Liver (tissue), 8 donors: ENCODE measurements at regions not wholly inside any gene's neighbourhood (a gene's known extent, or its start where the extent isn't known, plus 50 kb on each side); places are given as distances from the start of the nearest gene placed in this dataset.

ENCODE experiments used
- DNase-seq: peaks from one replicate; pipeline ENCODE4 v3.0.0-alpha.2; 2017; ENCODE audit warnings: low spot score
- H3K27ac ChIP-seq, 2 donors: one replicate each; pipeline ENCODE4 v1.7.0; 2013; ENCODE audit warnings: inconsistent platforms in 2 of 2, low read length in 2 of 2, control low read depth in 1 of 2, low read depth in 1 of 2, mild to moderate bottlenecking in 1 of 2
- H3K27me3 ChIP-seq, 4 donors: one replicate each; pipeline versions ENCODE4 v1.6.1 to v1.7.0; 2013; ENCODE audit warnings: low read length in 3 of 4, inconsistent platforms in 1 of 4, mild to moderate bottlenecking in 1 of 4, moderate library complexity in 1 of 4; ENCODE audit not compliant: control insufficient read depth in 4 of 4, insufficient read depth in 4 of 4
- H3K36me3 ChIP-seq, 4 donors: one replicate each; pipeline versions ENCODE4 v1.6.1 to v1.7.0; 2013; ENCODE audit warnings: low read length in 3 of 4, mild to moderate bottlenecking in 3 of 4, low read depth in 1 of 4, moderate library complexity in 1 of 4; ENCODE audit not compliant: control insufficient read depth in 4 of 4, insufficient read depth in 3 of 4
- H3K4me1 ChIP-seq, 4 donors: one replicate each; pipeline versions ENCODE4 v1.6.1 to v1.7.0; 2013; ENCODE audit warnings: low read length in 3 of 4, mild to moderate bottlenecking in 3 of 4, moderate library complexity in 1 of 4; ENCODE audit not compliant: control insufficient read depth in 4 of 4, insufficient read depth in 4 of 4
- H3K4me3 ChIP-seq, 3 donors: one replicate each; pipeline versions ENCODE4 v1.6.1 to v1.7.0; 2013; ENCODE audit warnings: low read length in 3 of 3, control low read depth in 1 of 3, low read depth in 1 of 3, mild to moderate bottlenecking in 1 of 3
- H3K9ac ChIP-seq, 2 donors: one replicate each; pipeline ENCODE4 v1.7.0; 2013; ENCODE audit warnings: low read length in 2 of 2, mild to moderate bottlenecking in 2 of 2, moderate library complexity in 2 of 2, control low read depth in 1 of 2, low read depth in 1 of 2
- H3K9me3 ChIP-seq, 4 donors: one replicate each; pipeline versions ENCODE4 v1.6.1 to v1.7.0; 2013; ENCODE audit warnings: low read length in 3 of 4; ENCODE audit not compliant: control insufficient read depth in 4 of 4
- FOXA1 ChIP-seq: IDR thresholded peaks from 2 replicates; pipeline ENCODE4 v1.6.1; 2016; ENCODE audit warnings: antibody characterized with exemption
- HNF4A ChIP-seq, 2 donors: conservative IDR thresholded peaks; 2 replicates each; pipeline ENCODE4 v1.6.1; 2016; ENCODE audit warnings: antibody characterized with exemption in 2 of 2, mild to moderate bottlenecking in 2 of 2
- HNF4G ChIP-seq: IDR thresholded peaks from 2 replicates; pipeline ENCODE4 v1.6.1; 2016; ENCODE audit warnings: antibody characterized with exemption
- NR2F2 ChIP-seq: IDR thresholded peaks from 2 replicates; pipeline ENCODE4 v1.6.1; 2016; ENCODE audit warnings: antibody characterized with exemption
- RAD21 ChIP-seq, 2 donors: IDR thresholded peaks; 2 replicates each; pipeline ENCODE4 v1.6.1; 2016; ENCODE audit warnings: antibody characterized with exemption in 2 of 2, mild to moderate bottlenecking in 2 of 2
- RXRA ChIP-seq, 2 donors: IDR thresholded peaks; 2 replicates each; pipeline ENCODE4 v1.6.1; 2017 to 2018; ENCODE audit warnings: antibody characterized with exemption in 2 of 2, mild to moderate bottlenecking in 1 of 2
- SP1 ChIP-seq: IDR thresholded peaks from 2 replicates; pipeline ENCODE4 v1.6.1; 2018; ENCODE audit warnings: antibody characterized with exemption, mild to moderate bottlenecking
- YY1 ChIP-seq: IDR thresholded peaks from 2 replicates; pipeline ENCODE4 v1.6.1; 2016; ENCODE audit warnings: antibody characterized with exemption, mild to moderate bottlenecking
- WGBS: extraction: QIAGEN DNeasy Blood & Tissue Kit; methylation state at CpG from one replicate; pipeline ENCODE4 v1.1.7; 2013; 5-methylcytosine and 5-hydroxymethylcytosine counted together
- TF ChIP-seq, protein P1 (sequence below): IDR thresholded peaks from 2 replicates; pipeline ENCODE4 v1.6.1; 2016; ENCODE audit warnings: antibody characterized with exemption
- TF ChIP-seq, protein P2 (sequence below): IDR thresholded peaks from 2 replicates; pipeline ENCODE4 v1.6.1; 2016; ENCODE audit warnings: antibody characterized with exemption
- TF ChIP-seq, protein P3 (sequence below): fragments of 150-350 bp; IDR thresholded peaks from 2 replicates; pipeline ENCODE4 v1.5.1; 2017; ENCODE audit warnings: improper control_type of control experiment, low read depth, low read length; ENCODE audit not compliant: missing input control
- TF ChIP-seq, protein P4 (sequence below): IDR thresholded peaks from 2 replicates; pipeline ENCODE4 v1.6.1; 2016; ENCODE audit warnings: antibody characterized with exemption
- donor health status: healthy.
- donor health status: healthy.
- donor health status: healthy.
- donor health status: healthy.
- donor health status: healthy.

DNA sequence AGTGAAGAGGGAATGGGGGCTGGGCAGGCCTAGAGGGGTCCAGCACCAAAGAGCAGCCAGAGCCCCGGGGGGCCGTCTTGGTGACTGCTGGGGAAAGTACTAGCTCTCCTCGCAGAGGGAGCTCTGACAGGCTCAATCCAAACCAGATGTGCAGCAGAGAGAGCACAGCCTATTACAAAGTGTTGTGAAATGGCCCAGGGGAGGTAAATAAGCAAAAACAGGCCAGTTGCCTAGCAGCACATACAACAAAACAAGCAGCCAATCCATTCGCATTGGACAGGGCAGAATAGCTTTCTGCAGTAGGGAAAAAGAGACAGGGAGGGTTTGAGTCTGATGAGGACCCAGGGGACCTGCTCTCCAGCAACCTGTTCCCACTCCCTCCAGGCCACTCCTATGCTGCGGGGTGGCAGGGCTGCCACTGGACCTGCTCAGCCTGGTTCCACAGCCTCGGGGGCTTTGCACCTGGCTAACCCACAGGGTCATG is 239.6 kb upstream of the FGGY start (continued):
- TF ChIP-seq, protein P1, sequence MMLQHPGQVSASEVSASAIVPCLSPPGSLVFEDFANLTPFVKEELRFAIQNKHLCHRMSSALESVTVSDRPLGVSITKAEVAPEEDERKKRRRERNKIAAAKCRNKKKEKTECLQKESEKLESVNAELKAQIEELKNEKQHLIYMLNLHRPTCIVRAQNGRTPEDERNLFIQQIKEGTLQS: peak; percentile 55
- TF ChIP-seq FOXA1 (peak; percentile 98), HNF4G (no peak), RXRA (IDR thresholded peaks at IDR 0.05) (peak; percentile 48 to 77)
- TF ChIP-seq, protein P2, sequence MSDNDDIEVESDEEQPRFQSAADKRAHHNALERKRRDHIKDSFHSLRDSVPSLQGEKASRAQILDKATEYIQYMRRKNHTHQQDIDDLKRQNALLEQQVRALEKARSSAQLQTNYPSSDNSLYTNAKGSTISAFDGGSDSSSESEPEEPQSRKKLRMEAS: peak; percentile 57

DNA sequence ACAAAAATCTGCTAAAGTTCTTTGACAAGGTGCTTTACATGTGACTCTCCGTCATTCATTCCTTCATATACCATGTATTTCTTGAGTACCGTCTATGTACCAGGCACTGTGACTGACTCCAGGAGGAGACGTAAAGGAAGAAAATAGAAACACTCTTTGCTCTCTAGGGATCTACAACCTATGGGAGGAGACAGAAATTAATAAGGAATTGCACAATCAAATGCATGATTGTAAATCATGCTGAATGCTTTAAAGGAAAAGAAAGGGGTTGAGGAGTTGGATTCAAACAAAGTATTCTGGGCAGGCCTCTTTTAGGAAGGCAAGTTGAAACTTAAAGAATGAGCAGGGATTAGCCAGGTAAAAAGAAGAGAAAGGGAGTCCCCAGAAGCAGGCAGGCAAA is 239.1 kb upstream of the FGGY start:
- Histone ChIP-seq H3K27ac (peak overlapping the region in 1 of 2 donors; percentile 49), H3K27me3 (no peaks in the 10 kb centered on the region), H3K4me3 (no peak overlapping the region), H3K9ac (no peak overlapping the region), H3K4me1 (peaks cover 0 to 23% (median 12%) of the 10 kb centered on the region in 4 donors), H3K36me3 (no peaks in the 10 kb centered on the region), H3K9me3 (no peaks in the 10 kb centered on the region)
- DNase-seq: no peak
- no peak for TF ChIP-seq HNF4A (conservative IDR thresholded peaks at IDR 0.05)
- 87% methylated on average over 3 of the region's 3 CpGs for WGBS

DNA sequence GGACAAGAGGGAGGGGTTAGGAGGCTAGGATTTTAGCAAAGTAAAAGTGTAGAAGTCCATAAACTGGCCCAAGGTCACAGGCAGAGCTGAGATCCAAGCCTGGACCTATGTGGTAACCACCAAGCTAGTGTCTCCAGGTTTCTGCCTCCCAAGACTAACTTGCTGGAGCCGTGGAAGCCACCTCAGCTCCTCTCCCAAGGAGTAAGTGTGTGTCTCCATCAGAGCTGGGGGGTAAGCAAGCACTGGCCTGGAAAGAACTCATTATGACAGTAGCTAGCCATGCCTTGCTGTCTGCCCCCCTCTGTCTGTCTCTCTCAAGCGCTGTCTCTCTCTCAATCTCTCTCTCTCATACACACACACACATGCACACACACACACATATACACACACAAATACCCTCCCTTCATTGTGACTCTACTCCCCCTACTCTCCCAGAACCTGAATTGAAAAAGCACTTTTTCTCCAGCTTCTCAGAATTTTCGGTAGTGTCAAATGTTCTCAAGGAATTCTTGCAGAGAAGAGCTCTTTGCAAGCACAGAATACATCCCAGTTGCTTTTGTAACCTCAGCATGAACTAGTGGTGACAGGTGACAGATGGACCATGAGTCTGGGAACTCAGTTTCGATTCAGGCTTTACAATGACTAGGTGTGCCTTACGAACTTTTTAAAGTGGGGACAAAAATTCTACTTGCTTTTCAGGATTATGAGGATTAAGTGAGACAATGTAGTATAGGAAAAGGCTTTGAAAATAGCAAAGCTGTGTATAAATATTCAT is 238.0 kb upstream of the FGGY start:
- Histone ChIP-seq H3K9ac (no peak overlapping the region), H3K4me1 (peaks cover 0 to 19% (median 10%) of the 10 kb centered on the region in 4 donors), H3K27ac (no peak overlapping the region), H3K36me3 (no peaks in the 10 kb centered on the region), H3K9me3 (no peaks in the 10 kb centered on the region), H3K4me3 (no peak overlapping the region), H3K27me3 (no peaks in the 10 kb centered on the region)
- DNase-seq: no peak
- 93% methylated on average over 5 of the region's 5 CpGs for WGBS
- TF ChIP-seq, protein P3, sequence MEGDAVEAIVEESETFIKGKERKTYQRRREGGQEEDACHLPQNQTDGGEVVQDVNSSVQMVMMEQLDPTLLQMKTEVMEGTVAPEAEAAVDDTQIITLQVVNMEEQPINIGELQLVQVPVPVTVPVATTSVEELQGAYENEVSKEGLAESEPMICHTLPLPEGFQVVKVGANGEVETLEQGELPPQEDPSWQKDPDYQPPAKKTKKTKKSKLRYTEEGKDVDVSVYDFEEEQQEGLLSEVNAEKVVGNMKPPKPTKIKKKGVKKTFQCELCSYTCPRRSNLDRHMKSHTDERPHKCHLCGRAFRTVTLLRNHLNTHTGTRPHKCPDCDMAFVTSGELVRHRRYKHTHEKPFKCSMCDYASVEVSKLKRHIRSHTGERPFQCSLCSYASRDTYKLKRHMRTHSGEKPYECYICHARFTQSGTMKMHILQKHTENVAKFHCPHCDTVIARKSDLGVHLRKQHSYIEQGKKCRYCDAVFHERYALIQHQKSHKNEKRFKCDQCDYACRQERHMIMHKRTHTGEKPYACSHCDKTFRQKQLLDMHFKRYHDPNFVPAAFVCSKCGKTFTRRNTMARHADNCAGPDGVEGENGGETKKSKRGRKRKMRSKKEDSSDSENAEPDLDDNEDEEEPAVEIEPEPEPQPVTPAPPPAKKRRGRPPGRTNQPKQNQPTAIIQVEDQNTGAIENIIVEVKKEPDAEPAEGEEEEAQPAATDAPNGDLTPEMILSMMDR: no peak

DNA sequence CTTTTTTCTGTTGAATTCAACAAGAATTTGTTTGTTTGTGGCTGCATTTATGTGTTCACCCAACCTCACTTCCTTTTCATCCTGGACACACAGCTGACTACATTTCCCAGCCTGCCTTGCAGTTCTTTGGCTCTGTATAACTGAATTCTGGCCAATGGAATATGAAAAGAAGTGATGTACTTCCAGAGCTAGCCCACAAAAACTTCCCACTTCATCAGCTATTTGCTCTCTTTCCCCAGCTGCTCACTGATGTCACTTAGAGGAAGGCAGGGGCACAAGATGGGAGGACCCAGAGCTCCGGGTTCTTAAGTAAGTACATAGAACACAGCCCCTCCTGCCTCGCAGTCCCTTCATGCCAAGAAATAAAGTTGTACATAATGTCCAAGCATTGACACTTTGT is 235.0 kb upstream of the FGGY start:
- Histone ChIP-seq H3K27me3 (no peaks in the 10 kb centered on the region), H3K4me1 (peaks cover 0 to 11% (median 6%) of the 10 kb centered on the region in 4 donors), H3K9me3 (no peaks in the 10 kb centered on the region), H3K9ac (no peak overlapping the region), H3K27ac (no peak overlapping the region), H3K36me3 (no peaks in the 10 kb centered on the region), H3K4me3 (no peak overlapping the region)
- DNase-seq: no peak
- 69% methylated on average over 2 of the region's 2 CpGs for WGBS
- TF ChIP-seq SP1 (peak; percentile 18), NR2F2 (peak; percentile 49), YY1 (peak; percentile 64), RAD21 (IDR thresholded peaks at IDR 0.05) (peak; percentile 33 to 61)
- TF ChIP-seq, protein P2: no peak
- TF ChIP-seq, protein P4, sequence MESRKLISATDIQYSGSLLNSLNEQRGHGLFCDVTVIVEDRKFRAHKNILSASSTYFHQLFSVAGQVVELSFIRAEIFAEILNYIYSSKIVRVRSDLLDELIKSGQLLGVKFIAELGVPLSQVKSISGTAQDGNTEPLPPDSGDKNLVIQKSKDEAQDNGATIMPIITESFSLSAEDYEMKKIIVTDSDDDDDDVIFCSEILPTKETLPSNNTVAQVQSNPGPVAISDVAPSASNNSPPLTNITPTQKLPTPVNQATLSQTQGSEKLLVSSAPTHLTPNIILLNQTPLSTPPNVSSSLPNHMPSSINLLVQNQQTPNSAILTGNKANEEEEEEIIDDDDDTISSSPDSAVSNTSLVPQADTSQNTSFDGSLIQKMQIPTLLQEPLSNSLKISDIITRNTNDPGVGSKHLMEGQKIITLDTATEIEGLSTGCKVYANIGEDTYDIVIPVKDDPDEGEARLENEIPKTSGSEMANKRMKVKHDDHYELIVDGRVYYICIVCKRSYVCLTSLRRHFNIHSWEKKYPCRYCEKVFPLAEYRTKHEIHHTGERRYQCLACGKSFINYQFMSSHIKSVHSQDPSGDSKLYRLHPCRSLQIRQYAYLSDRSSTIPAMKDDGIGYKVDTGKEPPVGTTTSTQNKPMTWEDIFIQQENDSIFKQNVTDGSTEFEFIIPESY: no peak
